ACC112 (cell line): ENCODE measurements at regions not wholly inside any gene's neighbourhood (a gene's known extent, or its start where the extent isn't known, plus 50 kb on each side); places are given as distances from the start of the nearest gene placed in this dataset.

Experiments used
- H2AFZ ChIP-seq: fragments of 200-600 bp; sonication (generic); one replicate; pipeline ENCODE4 v1.6.0; 2017; ENCODE audit warnings: antibody characterized with exemption, low read length; ENCODE audit not compliant: unreplicated experiment
- H3K27ac ChIP-seq: fragments of 200-600 bp; sonication (generic); 2 replicates; pipeline ENCODE4 v1.5.1; 2014; ENCODE audit warnings: low read depth, mild to moderate bottlenecking, antibody characterized with exemption, low read length, moderate library complexity
- H3K27me3 ChIP-seq: fragments of 200-600 bp; sonication (generic); 2 replicates; pipeline ENCODE4 v1.6.1; 2014; ENCODE audit warnings: mild to moderate bottlenecking, antibody characterized with exemption, low read length, moderate library complexity, mixed read lengths; ENCODE audit not compliant: insufficient read depth
- H3K36me3 ChIP-seq: fragments of 200-600 bp; sonication (generic); 2 replicates; pipeline ENCODE4 v1.6.1; 2016; ENCODE audit warnings: mild to moderate bottlenecking, antibody characterized with exemption, low read length, moderate library complexity, mixed read lengths; ENCODE audit not compliant: insufficient read depth
- H3K4me1 ChIP-seq: fragments of 200-600 bp; sonication (generic); one replicate; pipeline ENCODE4 v1.6.1; 2016; ENCODE audit warnings: low read length, mixed read lengths; ENCODE audit not compliant: insufficient read depth, unreplicated experiment, control insufficient read depth
- H3K4me3 ChIP-seq: fragments of 200-600 bp; sonication (generic); 2 replicates; pipeline ENCODE4 v1.5.1; 2014; ENCODE audit warnings: mild to moderate bottlenecking, low read depth, low read length
- H3K79me2 ChIP-seq: fragments of 200-600 bp; sonication (generic); one replicate; pipeline ENCODE4 v1.6.0; 2016; ENCODE audit warnings: low read length; ENCODE audit not compliant: control insufficient read depth, unreplicated experiment, insufficient read depth

- peaks cover 10% of the 10 kb centered on the region for H3K4me1 ChIP-seq
- no peak overlapping the region for H2AFZ ChIP-seq
- no peak overlapping the region for H3K27ac ChIP-seq
- no peaks in the 10 kb centered on the region for H3K36me3 ChIP-seq
- H3K27me3 ChIP-seq = no peaks in the 10 kb centered on the region
- H3K4me3 ChIP-seq = no peak overlapping the region
- H3K79me2 ChIP-seq = no peaks in the 10 kb centered on the region
Measured at GRCh38 chr11:123245567-123245966, 50.5 kb upstream of the CLMP start.
